SU-DHL-6 (cell line): ENCODE measurements at regions not wholly inside any gene's neighbourhood (a gene's known extent, or its start where the extent isn't known, plus 50 kb on each side); places are given as distances from the start of the nearest gene placed in this dataset.

Source experiments
- H2AFZ ChIP-seq: fragments of 200-600 bp; sonication (generic); 2 replicates; pipeline ENCODE4 v1.6.1; 2014; ENCODE audit warnings: low read depth, mild to moderate bottlenecking, moderate library complexity, mixed read lengths, antibody characterized with exemption, low read length; ENCODE audit not compliant: severe bottlenecking
- H3F3A ChIP-seq: fragments of 200-600 bp; shearing (Covaris generic); 2 replicates; pipeline ENCODE4 v1.6.0; 2016; ENCODE audit warnings: antibody characterized with exemption, mild to moderate bottlenecking; ENCODE audit not compliant: insufficient read depth
- H3K27ac ChIP-seq: fragments of 200-600 bp; sonication (generic); 2 replicates; pipeline ENCODE4 v1.5.1; 2016; ENCODE audit warnings: low read depth, mild to moderate bottlenecking, low read length, moderate library complexity, mixed read lengths
- H3K27me3 ChIP-seq: fragments of 200-600 bp; sonication (generic), shearing (Covaris generic); 2 replicates; pipeline ENCODE4 v1.6.0; 2014; ENCODE audit warnings: mild to moderate bottlenecking, low read length
- H3K36me3 ChIP-seq: fragments of 200-600 bp; sonication (generic); 2 replicates; pipeline ENCODE4 v1.6.1; 2014; ENCODE audit warnings: mild to moderate bottlenecking, low read length, mixed read lengths
- H3K4me2 ChIP-seq: fragments of 300-600, 200-600 bp; shearing (Covaris generic), sonication (generic); 2 replicates; pipeline ENCODE4 v1.6.0; 2014; ENCODE audit warnings: low read length, low read depth, mild to moderate bottlenecking; ENCODE audit not compliant: poor library complexity, severe bottlenecking
- H3K4me3 ChIP-seq: fragments of 200-600 bp; sonication (generic); 2 replicates; pipeline ENCODE4 v1.5.1; 2014; ENCODE audit warnings: antibody characterized with exemption, low read length, mild to moderate bottlenecking, mixed read lengths; ENCODE audit not compliant: insufficient read depth, poor library complexity, severe bottlenecking
- H3K79me2 ChIP-seq: fragments of 200-600 bp; sonication (generic); 2 replicates; pipeline ENCODE4 v1.6.1; 2014; ENCODE audit warnings: mild to moderate bottlenecking, low read length, moderate library complexity; ENCODE audit not compliant: insufficient read depth
- H3K9ac ChIP-seq: fragments of 200-600 bp; sonication (generic); 2 replicates; pipeline ENCODE4 v1.7.0; 2014; ENCODE audit warnings: mild to moderate bottlenecking, low read length
- H3K9me2 ChIP-seq: fragments of 200-600 bp; sonication (generic); replicated peaks from 2 replicates; pipeline ENCODE4 v1.6.1; 2014; ENCODE audit warnings: low read length; ENCODE audit not compliant: insufficient read depth
- H3K9me3 ChIP-seq: fragments of 200-600 bp; sonication (generic); 2 replicates; pipeline ENCODE4 v1.6.1; 2014; ENCODE audit warnings: low read length, mixed read lengths; ENCODE audit not compliant: insufficient read depth
- H4K20me1 ChIP-seq: fragments of 200-600 bp; sonication (generic); 2 replicates; pipeline ENCODE4 v1.6.1; 2014; ENCODE audit warnings: low read depth, mild to moderate bottlenecking, antibody characterized with exemption, low read length, moderate library complexity, mixed read lengths
- EZH2phosphoT487 ChIP-seq: fragments of 200-600 bp; sonication (generic), shearing (Covaris generic); conservative IDR thresholded peaks from 2 replicates; pipeline ENCODE4 v1.6.1; 2018; ENCODE audit warnings: mild to moderate bottlenecking, antibody characterized with exemption, low read length, moderate library complexity, mixed read lengths
- TF ChIP-seq, protein P1 (sequence below): fragments of 200-600 bp; sonication (generic); IDR thresholded peaks from one replicate; pipeline ENCODE4 v1.5.1; 2017; ENCODE audit warnings: antibody characterized with exemption, mild to moderate bottlenecking, low read length, moderate library complexity; ENCODE audit not compliant: insufficient read depth, poor library complexity, severe bottlenecking

DNA sequence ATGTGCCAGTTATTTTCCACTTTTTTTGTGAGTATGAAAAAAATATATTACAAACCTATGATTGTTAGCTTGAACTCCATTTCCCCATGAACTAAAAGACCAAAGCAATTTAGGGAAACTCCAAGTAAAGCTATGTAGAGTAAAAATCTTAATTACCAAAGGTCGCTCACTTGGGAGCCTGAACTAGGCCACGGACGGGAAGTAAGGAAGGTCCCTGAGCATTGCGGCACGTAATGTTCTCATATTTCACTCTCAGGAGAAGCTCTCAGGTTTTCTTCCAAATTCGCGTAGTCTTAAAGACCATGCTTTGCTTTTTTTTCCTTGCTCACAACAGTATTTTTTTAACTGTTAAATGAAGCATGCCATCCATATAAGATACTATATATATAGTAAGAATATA is 215.3 kb upstream of the RARB start:
- no peak overlapping the region for H3K9ac ChIP-seq
- no peaks in the 10 kb centered on the region for H3K9me2 ChIP-seq
- no peaks in the 10 kb centered on the region for H3K36me3 ChIP-seq
- H4K20me1 ChIP-seq, result no peaks in the 10 kb centered on the region
- no peak overlapping the region for H3K4me3 ChIP-seq
- H3K27ac ChIP-seq, result no peak overlapping the region
- no peaks in the 10 kb centered on the region for H3K27me3 ChIP-seq
- H3K4me2 ChIP-seq, result no peak overlapping the region
- H3K9me3 ChIP-seq, result no peaks in the 10 kb centered on the region
- no peaks in the 10 kb centered on the region for H3K79me2 ChIP-seq
- no peaks in the 10 kb centered on the region for H3F3A ChIP-seq
- TF ChIP-seq, protein P1, sequence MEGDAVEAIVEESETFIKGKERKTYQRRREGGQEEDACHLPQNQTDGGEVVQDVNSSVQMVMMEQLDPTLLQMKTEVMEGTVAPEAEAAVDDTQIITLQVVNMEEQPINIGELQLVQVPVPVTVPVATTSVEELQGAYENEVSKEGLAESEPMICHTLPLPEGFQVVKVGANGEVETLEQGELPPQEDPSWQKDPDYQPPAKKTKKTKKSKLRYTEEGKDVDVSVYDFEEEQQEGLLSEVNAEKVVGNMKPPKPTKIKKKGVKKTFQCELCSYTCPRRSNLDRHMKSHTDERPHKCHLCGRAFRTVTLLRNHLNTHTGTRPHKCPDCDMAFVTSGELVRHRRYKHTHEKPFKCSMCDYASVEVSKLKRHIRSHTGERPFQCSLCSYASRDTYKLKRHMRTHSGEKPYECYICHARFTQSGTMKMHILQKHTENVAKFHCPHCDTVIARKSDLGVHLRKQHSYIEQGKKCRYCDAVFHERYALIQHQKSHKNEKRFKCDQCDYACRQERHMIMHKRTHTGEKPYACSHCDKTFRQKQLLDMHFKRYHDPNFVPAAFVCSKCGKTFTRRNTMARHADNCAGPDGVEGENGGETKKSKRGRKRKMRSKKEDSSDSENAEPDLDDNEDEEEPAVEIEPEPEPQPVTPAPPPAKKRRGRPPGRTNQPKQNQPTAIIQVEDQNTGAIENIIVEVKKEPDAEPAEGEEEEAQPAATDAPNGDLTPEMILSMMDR, result no peak
- TF ChIP-seq EZH2phosphoT487, result no peak
- H2AFZ ChIP-seq, result no peak overlapping the region

- no peak overlapping the region for H3K4me2 ChIP-seq
- no peak overlapping the region for H3K4me3 ChIP-seq
- no peak overlapping the region for H2AFZ ChIP-seq
- TF ChIP-seq EZH2phosphoT487, result no peak
- TF ChIP-seq, protein P1, result no peak
- H3K27me3 ChIP-seq, result no peaks in the 10 kb centered on the region
- no peaks in the 10 kb centered on the region for H3F3A ChIP-seq
- H4K20me1 ChIP-seq, result no peaks in the 10 kb centered on the region
- H3K9ac ChIP-seq, result no peak overlapping the region
- no peaks in the 10 kb centered on the region for H3K9me3 ChIP-seq
- no peaks in the 10 kb centered on the region for H3K9me2 ChIP-seq
- no peaks in the 10 kb centered on the region for H3K36me3 ChIP-seq
- H3K79me2 ChIP-seq, result no peaks in the 10 kb centered on the region
- H3K27ac ChIP-seq, result no peak overlapping the region
These were observed 214.0 kb upstream of the RARB start for GRCh38 chr3:25214034-25214433.

- no peaks in the 10 kb centered on the region for H3K27me3 ChIP-seq
- H3K9ac ChIP-seq, result no peak overlapping the region
- no peaks in the 10 kb centered on the region for H3K36me3 ChIP-seq
- no peak overlapping the region for H2AFZ ChIP-seq
- no peaks in the 10 kb centered on the region for H3K79me2 ChIP-seq
- H3K4me3 ChIP-seq, result no peak overlapping the region
- TF ChIP-seq, protein P1, result no peak
- no peak for TF ChIP-seq EZH2phosphoT487
- H3F3A ChIP-seq, result no peaks in the 10 kb centered on the region
- no peak overlapping the region for H3K4me2 ChIP-seq
- H3K9me2 ChIP-seq, result no peaks in the 10 kb centered on the region
- H3K27ac ChIP-seq, result no peak overlapping the region
- H4K20me1 ChIP-seq, result no peaks in the 10 kb centered on the region
- no peaks in the 10 kb centered on the region for H3K9me3 ChIP-seq
These were observed 209.7 kb upstream of the RARB start for GRCh38 chr3:25218362-25218761.
